ENCODE measurements at regions not wholly inside any gene's neighbourhood (a gene's known extent, or its start where the extent isn't known, plus 50 kb on each side); places are given as distances from the start of the nearest gene placed in this dataset.
"Not testable (repeated sequence)": the region's sequence is repeated elsewhere in the genome, so short reads cannot be mapped to it uniquely, and the experiment has no call there.

- DNase-seq: no peak
Measured at GRCh38 chr3:124140746-124141145, 148.8 kb upstream of the ROPN1 start.

- DNase-seq: peak in 2 of 3 donors; percentile 7 to 8
Measured at GRCh38 chr3:124142389-124142970, 150.6 kb upstream of the ROPN1 start.

GRCh38 chr3:124143047-124143446 lies 151.1 kb upstream of the ROPN1 start:
- peak in 1 of 3 donors; percentile 14 for DNase-seq

GRCh38 chr3:124144035-124144814 lies 152.3 kb upstream of the ROPN1 start:
- DNase-seq: no peak

- no peak for DNase-seq
Measured at GRCh38 chr3:124147429-124147828, 155.5 kb upstream of the ROPN1 start.

- no peak for DNase-seq
Measured at GRCh38 chr3:124147946-124148345, 156.0 kb upstream of the ROPN1 start.

- DNase-seq: no peak
Measured at GRCh38 chr3:124149081-124149480, 157.2 kb upstream of the ROPN1 start.

GRCh38 chr3:124149771-124150170 lies 157.8 kb upstream of the ROPN1 start:
- no peak for DNase-seq

GRCh38 chr3:124152891-124153290 lies 161.0 kb upstream of the ROPN1 start:
- not testable (repeated sequence) for DNase-seq

GRCh38 chr3:124156866-124157712 lies 165.2 kb upstream of the ROPN1 start:
- no peak for DNase-seq

- no peak for DNase-seq
Measured at GRCh38 chr3:124157748-124158147, 165.8 kb upstream of the ROPN1 start.

- DNase-seq: no peak
Measured at GRCh38 chr3:124158168-124158881, 166.4 kb upstream of the ROPN1 start.

- no peak for DNase-seq
Measured at GRCh38 chr3:124161448-124161847, 169.5 kb upstream of the ROPN1 start.

GRCh38 chr3:124163689-124164088 lies 171.8 kb upstream of the ROPN1 start:
- no peak for DNase-seq

- no peak for DNase-seq
Measured at GRCh38 chr3:124168271-124168670, 176.3 kb upstream of the ROPN1 start.

GRCh38 chr3:124172283-124172682 lies 180.4 kb upstream of the ROPN1 start:
- no peak for DNase-seq

GRCh38 chr3:124172816-124173215 lies 180.9 kb upstream of the ROPN1 start:
- no peak for DNase-seq

GRCh38 chr3:124174476-124174875 lies 182.6 kb upstream of the ROPN1 start:
- no peak for DNase-seq

GRCh38 chr3:124174910-124175874 lies 183.3 kb upstream of the ROPN1 start:
- DNase-seq: no peak

- no peak for DNase-seq
Measured at GRCh38 chr3:124177071-124177470, 185.1 kb upstream of the ROPN1 start.

GRCh38 chr3:124178531-124178930 lies 186.6 kb upstream of the ROPN1 start:
- DNase-seq: no peak

GRCh38 chr3:124200407-124200806 lies 208.5 kb upstream of the ROPN1 start:
- no peak for DNase-seq

Measured in suppressor macrophage treated with lipopolysaccharide for 1 hour (primary cell).